ENCODE measurements at regions not wholly inside any gene's neighbourhood (a gene's known extent, or its start where the extent isn't known, plus 50 kb on each side); places are given as distances from the start of the nearest gene placed in this dataset.

- Histone ChIP-seq H3K4me1 (replicated peaks in 1 of 2) (no peaks in the 10 kb centered on the region), H3K36me3 (replicated peaks in 1 of 2) (no peaks in the 10 kb centered on the region), H3K9me3 (replicated peaks in 1 of 3) (no peaks in the 10 kb centered on the region), H3K27ac (no peak overlapping the region), H3K27me3 (peaks cover 4% of the 10 kb centered on the region), H3K4me3 (no peak overlapping the region)
- 75 to 80% (median 77%) methylated on average over 4 to 6 of the region's 6 CpGs for WGBS, 4 donors
- no peak for TF ChIP-seq POLR2A (IDR thresholded peaks at IDR 0.05)
- no peak for TF ChIP-seq CTCF (IDR thresholded peaks at IDR 0.05)
- intact Hi-C loops (cut with DNase I), result loop anchor here in 1 of 2 donors (10.0 kb wide), 1 partner anchor 900 kb away; no protein-coding TSS in a partner anchor
- no peak for DNase-seq
Observed at GRCh38 chr11:116225236-116225635, 547.6 kb downstream of the BUD13 start.

GRCh38 chr11:116224889-116225200 is 547.9 kb downstream of the BUD13 start:
- TF ChIP-seq CTCF (IDR thresholded peaks at IDR 0.05) (no peak), POLR2A (IDR thresholded peaks at IDR 0.05) (no peak)
- peaks cover 4% of the 10 kb centered on the region for H3K27me3 ChIP-seq
- no peaks in the 10 kb centered on the region for H3K4me1 ChIP-seq (replicated peaks in 1 of 2)
- intact Hi-C loops (cut with DNase I), result loop anchor here in 1 of 2 donors (10.0 kb wide), 1 partner anchor 900 kb away; no protein-coding TSS in a partner anchor
- no peak overlapping the region for H3K4me3 ChIP-seq
- no peak for DNase-seq
- no peak overlapping the region for H3K27ac ChIP-seq
- H3K9me3 ChIP-seq (replicated peaks in 1 of 3), result no peaks in the 10 kb centered on the region
- no peaks in the 10 kb centered on the region for H3K36me3 ChIP-seq (replicated peaks in 1 of 2)
- WGBS, 4 donors, result 51 to 63% (median 59%) methylated on average over 4 to 5 of the region's 5 CpGs

- Histone ChIP-seq H3K9me3 (replicated peaks in 1 of 3) (no peaks in the 10 kb centered on the region), H3K36me3 (replicated peaks in 1 of 2) (no peaks in the 10 kb centered on the region), H3K4me1 (replicated peaks in 1 of 2) (no peaks in the 10 kb centered on the region), H3K27ac (no peak overlapping the region), H3K4me3 (no peak overlapping the region), H3K27me3 (peaks cover 4% of the 10 kb centered on the region)
- WGBS, 4 donors, result 25 to 46% (median 43%) methylated on average over 2 to 10 of the region's 10 CpGs
- intact Hi-C loops (cut with DNase I), result loop anchor here in 1 of 2 donors (10.0 kb wide), 1 partner anchor 900 kb away; no protein-coding TSS in a partner anchor
- TF ChIP-seq CTCF (IDR thresholded peaks at IDR 0.05), result peak; percentile 18 to 74 (median 58)
- no peak for TF ChIP-seq POLR2A (IDR thresholded peaks at IDR 0.05)
- peak; percentile 26 to 80 (median 52) for DNase-seq
Observed at GRCh38 chr11:116224154-116224888, 548.5 kb downstream of the BUD13 start.

- Histone ChIP-seq H3K27ac (no peak overlapping the region), H3K4me3 (no peak overlapping the region), H3K27me3 (no peaks in the 10 kb centered on the region), H3K9me3 (replicated peaks in 1 of 3) (no peaks in the 10 kb centered on the region), H3K4me1 (replicated peaks in 1 of 2) (no peaks in the 10 kb centered on the region), H3K36me3 (replicated peaks in 1 of 2) (no peaks in the 10 kb centered on the region)
- DNase-seq, result no peak
- intact Hi-C loops (cut with DNase I), result loop anchor here in 1 of 2 donors (10.0 kb wide), 1 partner anchor 897 kb away; no protein-coding TSS in a partner anchor
- WGBS, 4 donors, result 75 to 84% (median 78%) methylated on average over 2 of the region's 2 CpGs
- no peak for TF ChIP-seq POLR2A (IDR thresholded peaks at IDR 0.05)
- TF ChIP-seq CTCF (IDR thresholded peaks at IDR 0.05), result no peak
Observed at GRCh38 chr11:116221351-116221750, 551.4 kb downstream of the BUD13 start.
